ENCODE measurements at regions not wholly inside any gene's neighbourhood (a gene's known extent, or its start where the extent isn't known, plus 50 kb on each side); places are given as distances from the start of the nearest gene placed in this dataset.

GRCh38 chr3:43192028-43192427 lies 86.1 kb upstream of the POMGNT2 start:
- CTCF ChIA-PET, result no interaction called here
- POLR2A ChIA-PET (ENCODE audit: unreplicated experiment), result no interaction called here
- Histone ChIP-seq H3K27ac (ENCODE audit: low read length) (peak overlapping the region; percentile 96), H3K9me2 (replicated peaks; ENCODE audit: low read length) (no peaks in the 10 kb centered on the region), H3K4me2 (ENCODE audit: low read length) (no peak overlapping the region), H3K4me3 (ENCODE audit: low read length) (no peak overlapping the region), H3K9ac (ENCODE audit: low read length) (no peak overlapping the region), H3K27me3 (ENCODE audit: low read length) (no peaks in the 10 kb centered on the region), H3K4me1 (ENCODE audit: insufficient read depth, low read length) (peaks cover 26% of the 10 kb centered on the region), H2AFZ (ENCODE audit: low read length) (no peak overlapping the region), H3K36me3 (ENCODE audit: low read depth, low read length) (peaks cover 7% of the 10 kb centered on the region; the same call in 1 of the 2 replicates), H3K79me2 (ENCODE audit: low read length) (peaks cover 9% of the 10 kb centered on the region; the same call in 1 of the 2 replicates), H3K9me3 (ENCODE audit: low read length) (peaks cover 12% of the 10 kb centered on the region; the same call in 1 of the 2 replicates), H4K20me1 (ENCODE audit: low read length) (no peaks in the 10 kb centered on the region), H3F3A (ENCODE audit: low read length, unreplicated experiment) (peaks cover 6% of the 10 kb centered on the region)
- intact Hi-C loops (cut with micrococcal nuclease), result no loop called here
- no peak for ATAC-seq
- DNase-seq, result no peak
- TF ChIP-seq CTCF (conservative IDR thresholded peaks at IDR 0.05; ENCODE audit: low read depth, low read length), result no peak
- TF ChIP-seq EZH2phosphoT487 (IDR thresholded peaks at IDR 0.05; ENCODE audit: borderline replicate concordance, low read length), result no peak
- no peak for TF ChIP-seq EZH2 (IDR thresholded peaks at IDR 0.05; ENCODE audit: low read length, unreplicated experiment)
- BruUV-seq (replicated peaks), result no TSS peak

- H3K9me3 ChIP-seq (ENCODE audit: low read length), result peaks cover 12% of the 10 kb centered on the region; the same call in 1 of the 2 replicates
- peak overlapping the region; percentile 75 for H3K9ac ChIP-seq (ENCODE audit: low read length)
- peaks cover 34% of the 10 kb centered on the region for H3K4me1 ChIP-seq (ENCODE audit: insufficient read depth, low read length)
- H4K20me1 ChIP-seq (ENCODE audit: low read length), result no peaks in the 10 kb centered on the region
- TF ChIP-seq EZH2phosphoT487 (IDR thresholded peaks at IDR 0.05; ENCODE audit: borderline replicate concordance, low read length) (no peak), EZH2 (IDR thresholded peaks at IDR 0.05; ENCODE audit: low read length, unreplicated experiment) (no peak), CTCF (conservative IDR thresholded peaks at IDR 0.05; ENCODE audit: low read depth, low read length) (no peak)
- H3K36me3 ChIP-seq (ENCODE audit: low read depth, low read length), result peaks cover 7% of the 10 kb centered on the region; the same call in 1 of the 2 replicates
- H2AFZ ChIP-seq (ENCODE audit: low read length), result peak overlapping the region; percentile 52; the same call in 1 of the 2 replicates
- DNase-seq (peak; percentile 68), ATAC-seq (peak; percentile 69)
- intact Hi-C loops (cut with micrococcal nuclease), result loop anchor here (1.0 kb wide), 1 partner anchor 12 kb away; no protein-coding TSS in a partner anchor
- CTCF ChIA-PET, result no interaction called here
- H3K27ac ChIP-seq (ENCODE audit: low read length), result peak overlapping the region; percentile 96
- H3K4me2 ChIP-seq (ENCODE audit: low read length), result peak overlapping the region; percentile 66
- H3F3A ChIP-seq (ENCODE audit: low read length, unreplicated experiment), result peaks cover 6% of the 10 kb centered on the region
- H3K79me2 ChIP-seq (ENCODE audit: low read length), result peaks cover 9% of the 10 kb centered on the region; the same call in 1 of the 2 replicates
- POLR2A ChIA-PET (ENCODE audit: unreplicated experiment), result interaction anchor here (0.5 to 0.9 kb wide), 3 partner anchors 8 to 98 kb away, joined by 3 to 6 read pairs (median 4); no protein-coding TSS in a partner anchor
- peak overlapping the region; percentile 19; the same call in 1 of the 2 replicates for H3K4me3 ChIP-seq (ENCODE audit: low read length)
- H3K27me3 ChIP-seq (ENCODE audit: low read length), result no peaks in the 10 kb centered on the region
- H3K9me2 ChIP-seq (replicated peaks; ENCODE audit: low read length), result no peaks in the 10 kb centered on the region
- BruUV-seq (replicated peaks), result TSS peak; percentile 49
Observed at GRCh38 chr3:43191116-43191515, 85.2 kb upstream of the POMGNT2 start.

GRCh38 chr3:43190670-43191069 lies 84.8 kb upstream of the POMGNT2 start:
- DNase-seq (peak; percentile 96), ATAC-seq (peak; percentile 82)
- no TSS peak for BruUV-seq (replicated peaks)
- peak overlapping the region; percentile 96 for H3K27ac ChIP-seq (ENCODE audit: low read length)
- peaks cover 7% of the 10 kb centered on the region; the same call in 1 of the 2 replicates for H3K36me3 ChIP-seq (ENCODE audit: low read depth, low read length)
- H3K4me3 ChIP-seq (ENCODE audit: low read length), result peak overlapping the region; percentile 23; the same call in 1 of the 2 replicates
- H3K4me2 ChIP-seq (ENCODE audit: low read length), result peak overlapping the region; percentile 66
- peak overlapping the region; percentile 75 for H3K9ac ChIP-seq (ENCODE audit: low read length)
- peaks cover 12% of the 10 kb centered on the region; the same call in 1 of the 2 replicates for H3K9me3 ChIP-seq (ENCODE audit: low read length)
- peaks cover 6% of the 10 kb centered on the region for H3F3A ChIP-seq (ENCODE audit: low read length, unreplicated experiment)
- intact Hi-C loops (cut with micrococcal nuclease), result loop anchor here (1.0 kb wide), 3 partner anchors 11 to 28 kb away; no protein-coding TSS in a partner anchor
- H3K27me3 ChIP-seq (ENCODE audit: low read length), result no peaks in the 10 kb centered on the region
- no peaks in the 10 kb centered on the region for H4K20me1 ChIP-seq (ENCODE audit: low read length)
- H3K9me2 ChIP-seq (replicated peaks; ENCODE audit: low read length), result no peaks in the 10 kb centered on the region
- peak overlapping the region; percentile 52; the same call in 1 of the 2 replicates for H2AFZ ChIP-seq (ENCODE audit: low read length)
- CTCF ChIA-PET, result no interaction called here
- H3K4me1 ChIP-seq (ENCODE audit: insufficient read depth, low read length), result peaks cover 38% of the 10 kb centered on the region
- no peak for TF ChIP-seq CTCF (conservative IDR thresholded peaks at IDR 0.05; ENCODE audit: low read depth, low read length)
- no peak for TF ChIP-seq EZH2phosphoT487 (IDR thresholded peaks at IDR 0.05; ENCODE audit: borderline replicate concordance, low read length)
- TF ChIP-seq EZH2 (IDR thresholded peaks at IDR 0.05; ENCODE audit: low read length, unreplicated experiment), result no peak
- POLR2A ChIA-PET (ENCODE audit: unreplicated experiment), result interaction anchor here (0.5 to 0.9 kb wide), 3 partner anchors 9 to 99 kb away, joined by 3 to 6 read pairs (median 4); no protein-coding TSS in a partner anchor
- peaks cover 9% of the 10 kb centered on the region; the same call in 1 of the 2 replicates for H3K79me2 ChIP-seq (ENCODE audit: low read length)
